Neutrophil (primary cell): ENCODE measurements at regions not wholly inside any gene's neighbourhood (a gene's known extent, or its start where the extent isn't known, plus 50 kb on each side); places are given as distances from the start of the nearest gene placed in this dataset.

Source experiments
- H3K27ac ChIP-seq: fragments of 200-600 bp; sonication (generic); 2 replicates; pipeline ENCODE4 v1.5.1; 2016; ENCODE audit warnings: mild to moderate bottlenecking, moderate library complexity
- H3K27me3 ChIP-seq: fragments of 200-600 bp; sonication (generic); 2 replicates; pipeline ENCODE4 v1.6.0; 2016; ENCODE audit warnings: mild to moderate bottlenecking
- H3K36me3 ChIP-seq: fragments of 200-600 bp; sonication (generic); 2 replicates; pipeline ENCODE4 v1.5.1; 2017
- H3K4me1 ChIP-seq, 2 experiments: fragments of 200-600 bp in 1 of 2; sonication (generic) in 1 of 2; 1 replicate in 1 of 2; 2 replicates in 1 of 2; pipeline versions ENCODE4 v1.5.1 to v1.6.1; 2013 to 2016; ENCODE audit warnings: low read depth in 1 of 2, low read length in 1 of 2, mild to moderate bottlenecking in 1 of 2, moderate library complexity in 1 of 2; ENCODE audit not compliant: control insufficient read depth in 1 of 2, insufficient read depth in 1 of 2
- H3K4me3 ChIP-seq, 2 experiments: fragments of 200-600 bp in 1 of 2; sonication (generic) in 1 of 2; 1 replicate in 1 of 2; 2 replicates in 1 of 2; pipeline ENCODE4 v1.5.1; 2013 to 2016; ENCODE audit warnings: low read depth in 1 of 2, low read length in 1 of 2, mild to moderate bottlenecking in 1 of 2, moderate library complexity in 1 of 2
- H3K9me3 ChIP-seq: fragments of 200-600 bp; sonication (generic); 2 replicates; pipeline ENCODE4 v1.5.1; 2016
- TF ChIP-seq, protein P1 (sequence below): fragments of 200-600 bp; sonication (generic); IDR thresholded peaks from 2 replicates; pipeline ENCODE4 v1.5.1; 2016; ENCODE audit warnings: antibody characterized with exemption

DNA sequence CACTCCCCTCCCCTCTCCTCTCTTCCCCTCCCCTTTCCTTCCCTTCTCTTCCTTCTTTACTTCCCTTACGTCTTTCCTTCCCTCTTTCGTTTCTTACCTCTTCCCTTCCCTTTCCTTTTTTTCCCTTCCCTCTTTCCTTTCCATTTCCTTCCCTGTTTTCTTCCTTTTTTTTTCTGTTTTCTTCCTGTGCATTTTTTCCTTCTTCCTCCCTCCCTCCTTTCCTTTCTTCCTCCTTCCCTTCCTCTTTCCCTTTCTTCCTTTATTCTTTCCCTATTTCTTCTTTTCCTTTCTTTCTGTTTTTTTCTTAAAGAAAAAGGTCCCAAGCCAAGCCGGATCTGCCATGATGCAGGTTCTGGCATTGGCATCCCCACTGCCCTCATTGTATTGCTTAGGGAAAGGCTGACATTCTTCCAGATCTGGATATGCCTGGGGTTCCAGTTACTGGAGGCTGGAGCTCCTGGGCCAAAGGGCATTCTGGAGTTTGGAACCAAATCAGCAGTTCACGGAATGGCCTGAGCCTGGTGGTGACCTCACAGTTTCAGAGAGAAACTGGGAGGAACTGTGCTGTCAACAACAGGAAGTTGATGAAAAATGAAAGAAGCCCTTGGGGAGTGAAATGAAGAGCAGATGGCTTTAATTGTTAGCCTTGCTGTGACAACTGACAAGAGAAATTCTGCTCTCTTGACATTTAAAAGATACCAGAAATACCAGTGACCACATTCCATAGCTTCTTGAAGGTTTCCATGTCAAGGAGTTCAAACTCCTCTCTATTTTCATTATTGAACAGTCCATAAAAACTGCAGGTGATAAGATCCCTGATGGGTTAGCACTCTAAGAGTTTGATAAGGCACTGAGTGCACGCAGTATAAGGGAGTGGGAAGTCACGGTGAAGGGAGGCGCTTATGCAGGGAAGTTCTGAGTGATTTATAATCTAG, 622.1 kb downstream of the SPRY1 start:
- Histone ChIP-seq H3K27me3 (no peaks in the 10 kb centered on the region), H3K4me3 (no peak overlapping the region), H3K9me3 (no peaks in the 10 kb centered on the region), H3K4me1 (no peaks in the 10 kb centered on the region), H3K36me3 (no peaks in the 10 kb centered on the region), H3K27ac (no peak overlapping the region)
- TF ChIP-seq, protein P1, sequence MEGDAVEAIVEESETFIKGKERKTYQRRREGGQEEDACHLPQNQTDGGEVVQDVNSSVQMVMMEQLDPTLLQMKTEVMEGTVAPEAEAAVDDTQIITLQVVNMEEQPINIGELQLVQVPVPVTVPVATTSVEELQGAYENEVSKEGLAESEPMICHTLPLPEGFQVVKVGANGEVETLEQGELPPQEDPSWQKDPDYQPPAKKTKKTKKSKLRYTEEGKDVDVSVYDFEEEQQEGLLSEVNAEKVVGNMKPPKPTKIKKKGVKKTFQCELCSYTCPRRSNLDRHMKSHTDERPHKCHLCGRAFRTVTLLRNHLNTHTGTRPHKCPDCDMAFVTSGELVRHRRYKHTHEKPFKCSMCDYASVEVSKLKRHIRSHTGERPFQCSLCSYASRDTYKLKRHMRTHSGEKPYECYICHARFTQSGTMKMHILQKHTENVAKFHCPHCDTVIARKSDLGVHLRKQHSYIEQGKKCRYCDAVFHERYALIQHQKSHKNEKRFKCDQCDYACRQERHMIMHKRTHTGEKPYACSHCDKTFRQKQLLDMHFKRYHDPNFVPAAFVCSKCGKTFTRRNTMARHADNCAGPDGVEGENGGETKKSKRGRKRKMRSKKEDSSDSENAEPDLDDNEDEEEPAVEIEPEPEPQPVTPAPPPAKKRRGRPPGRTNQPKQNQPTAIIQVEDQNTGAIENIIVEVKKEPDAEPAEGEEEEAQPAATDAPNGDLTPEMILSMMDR: no peak

DNA sequence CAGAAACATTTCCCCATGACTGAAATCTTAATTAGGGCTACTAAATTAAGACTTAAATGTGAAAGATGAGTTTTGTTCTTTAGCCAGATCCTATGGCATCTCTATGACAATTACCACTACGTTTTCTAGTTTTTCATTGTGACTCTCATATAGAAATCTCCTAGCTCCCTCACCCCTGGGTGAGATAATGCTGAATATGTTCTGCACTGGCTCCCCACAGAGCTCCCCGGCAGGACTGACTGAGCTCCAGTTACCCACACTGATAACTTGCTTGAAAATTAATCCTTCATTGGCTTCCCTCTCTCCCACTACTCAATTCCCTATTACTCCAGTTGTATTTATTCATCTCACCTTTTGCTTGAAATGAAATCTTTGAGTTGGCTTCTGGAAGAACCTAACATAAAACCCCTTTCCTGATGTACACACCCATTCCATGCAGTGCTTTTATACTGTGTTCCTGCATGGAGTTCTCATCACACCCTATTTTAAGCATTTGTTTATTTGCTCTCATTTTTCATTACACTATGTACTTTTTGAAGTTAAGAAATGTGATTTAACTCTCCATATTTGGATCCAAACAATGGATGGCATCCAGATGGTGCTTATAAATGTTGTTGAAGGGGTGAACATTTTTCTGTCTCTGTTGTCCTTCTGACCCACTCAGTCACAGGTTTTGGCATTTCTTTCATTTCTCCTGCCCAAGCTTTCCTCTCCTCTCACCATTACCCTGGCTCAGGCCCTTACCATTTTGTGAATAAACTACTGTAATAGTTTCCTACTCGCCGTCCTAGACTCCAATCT, 623.4 kb downstream of the SPRY1 start:
- Histone ChIP-seq H3K36me3 (no peaks in the 10 kb centered on the region), H3K4me3 (no peak overlapping the region), H3K4me1 (no peaks in the 10 kb centered on the region), H3K27me3 (no peaks in the 10 kb centered on the region), H3K27ac (no peak overlapping the region), H3K9me3 (no peaks in the 10 kb centered on the region)
- TF ChIP-seq, protein P1: no peak

GRCh38 chr4:124025000-124025399, 628.4 kb downstream of the SPRY1 start:
- no peak overlapping the region for H3K4me3 ChIP-seq
- H3K27me3 ChIP-seq: no peaks in the 10 kb centered on the region
- H3K27ac ChIP-seq: no peak overlapping the region
- no peaks in the 10 kb centered on the region for H3K36me3 ChIP-seq
- no peaks in the 10 kb centered on the region for H3K4me1 ChIP-seq
- no peaks in the 10 kb centered on the region for H3K9me3 ChIP-seq
- TF ChIP-seq, protein P1: no peak

GRCh38 chr4:124025428-124025827, 628.8 kb downstream of the SPRY1 start:
- H3K9me3 ChIP-seq: no peaks in the 10 kb centered on the region
- H3K27ac ChIP-seq: no peak overlapping the region
- TF ChIP-seq, protein P1: no peak
- H3K4me3 ChIP-seq: no peak overlapping the region
- H3K4me1 ChIP-seq: no peaks in the 10 kb centered on the region
- H3K27me3 ChIP-seq: no peaks in the 10 kb centered on the region
- H3K36me3 ChIP-seq: no peaks in the 10 kb centered on the region

- H3K4me1 ChIP-seq: no peaks in the 10 kb centered on the region
- no peak overlapping the region for H3K27ac ChIP-seq
- TF ChIP-seq, protein P1: no peak
Measured at GRCh38 chr4:124028182-124028581, 631.6 kb downstream of the SPRY1 start.

More at GRCh38 chr4:124028182-124028581, 631.6 kb downstream of the SPRY1 start:
- no peak overlapping the region for H3K4me3 ChIP-seq
- no peaks in the 10 kb centered on the region for H3K27me3 ChIP-seq
- no peaks in the 10 kb centered on the region for H3K9me3 ChIP-seq
- no peaks in the 10 kb centered on the region for H3K36me3 ChIP-seq
